ENCODE measurements at regions not wholly inside any gene's neighbourhood (a gene's known extent, or its start where the extent isn't known, plus 50 kb on each side); places are given as distances from the start of the nearest gene placed in this dataset.
A peak's percentile ranks its signal among the peaks of the same experiment; 100 is the strongest.

GRCh38 chr9:111250875-111251842 lies 78.9 kb downstream of the OR2K2 start:
- H3K27ac ChIP-seq (ENCODE audit: low read depth, low read length): peak overlapping the region; percentile 26
- no peaks in the 10 kb centered on the region for H3K9me3 ChIP-seq (ENCODE audit: control insufficient read depth, insufficient read depth, low read length)

GRCh38 chr9:111237447-111237846 lies 92.6 kb downstream of the OR2K2 start:
- Histone ChIP-seq H3K9ac (ENCODE audit: low read depth, low read length) (no peak overlapping the region), H3K9me3 (ENCODE audit: control insufficient read depth, insufficient read depth, low read length) (no peaks in the 10 kb centered on the region), H3K27ac (ENCODE audit: low read depth, low read length) (no peak overlapping the region), H3K4me3 (ENCODE audit: low read depth, low read length) (no peak overlapping the region), H3K27me3 (ENCODE audit: control insufficient read depth, insufficient read depth, low read length) (no peaks in the 10 kb centered on the region), H3K36me3 (ENCODE audit: control insufficient read depth, insufficient read depth, low read length) (no peaks in the 10 kb centered on the region), H3K4me1 (ENCODE audit: control insufficient read depth, insufficient read depth, low read length) (peaks cover 12% of the 10 kb centered on the region)

More at GRCh38 chr9:111250875-111251842, 78.9 kb downstream of the OR2K2 start:
- Histone ChIP-seq H3K27me3 (ENCODE audit: control insufficient read depth, insufficient read depth, low read length) (no peaks in the 10 kb centered on the region), H3K9ac (ENCODE audit: low read depth, low read length) (no peak overlapping the region), H3K4me3 (ENCODE audit: low read depth, low read length) (no peak overlapping the region), H3K36me3 (ENCODE audit: control insufficient read depth, insufficient read depth, low read length) (no peaks in the 10 kb centered on the region), H3K4me1 (ENCODE audit: control insufficient read depth, insufficient read depth, low read length) (peaks cover 14% of the 10 kb centered on the region)

- Histone ChIP-seq H3K4me3 (ENCODE audit: low read depth, low read length) (no peak overlapping the region), H3K36me3 (ENCODE audit: control insufficient read depth, insufficient read depth, low read length) (no peaks in the 10 kb centered on the region), H3K9ac (ENCODE audit: low read depth, low read length) (no peak overlapping the region), H3K27ac (ENCODE audit: low read depth, low read length) (no peak overlapping the region), H3K27me3 (ENCODE audit: control insufficient read depth, insufficient read depth, low read length) (no peaks in the 10 kb centered on the region), H3K9me3 (ENCODE audit: control insufficient read depth, insufficient read depth, low read length) (no peaks in the 10 kb centered on the region), H3K4me1 (ENCODE audit: control insufficient read depth, insufficient read depth, low read length) (peaks cover 18% of the 10 kb centered on the region)
Observed at GRCh38 chr9:111236332-111236731, 93.7 kb downstream of the OR2K2 start.

GRCh38 chr9:111233963-111234362 lies 96.1 kb downstream of the OR2K2 start:
- Histone ChIP-seq H3K27me3 (ENCODE audit: control insufficient read depth, insufficient read depth, low read length) (no peaks in the 10 kb centered on the region), H3K9ac (ENCODE audit: low read depth, low read length) (no peak overlapping the region), H3K27ac (ENCODE audit: low read depth, low read length) (peak overlapping the region; percentile 39), H3K4me1 (ENCODE audit: control insufficient read depth, insufficient read depth, low read length) (peaks cover 18% of the 10 kb centered on the region), H3K36me3 (ENCODE audit: control insufficient read depth, insufficient read depth, low read length) (no peaks in the 10 kb centered on the region), H3K9me3 (ENCODE audit: control insufficient read depth, insufficient read depth, low read length) (no peaks in the 10 kb centered on the region), H3K4me3 (ENCODE audit: low read depth, low read length) (no peak overlapping the region)

- Histone ChIP-seq H3K4me3 (ENCODE audit: low read depth, low read length) (no peak overlapping the region), H3K4me1 (ENCODE audit: control insufficient read depth, insufficient read depth, low read length) (peaks cover 18% of the 10 kb centered on the region), H3K27me3 (ENCODE audit: control insufficient read depth, insufficient read depth, low read length) (no peaks in the 10 kb centered on the region), H3K9me3 (ENCODE audit: control insufficient read depth, insufficient read depth, low read length) (no peaks in the 10 kb centered on the region), H3K9ac (ENCODE audit: low read depth, low read length) (no peak overlapping the region), H3K36me3 (ENCODE audit: control insufficient read depth, insufficient read depth, low read length) (no peaks in the 10 kb centered on the region), H3K27ac (ENCODE audit: low read depth, low read length) (peak overlapping the region; percentile 39)
Observed at GRCh38 chr9:111232997-111233790, 96.8 kb downstream of the OR2K2 start.

GRCh38 chr9:111231801-111232580 lies 98.0 kb downstream of the OR2K2 start:
- Histone ChIP-seq H3K27me3 (ENCODE audit: control insufficient read depth, insufficient read depth, low read length) (no peaks in the 10 kb centered on the region), H3K4me3 (ENCODE audit: low read depth, low read length) (no peak overlapping the region), H3K9ac (ENCODE audit: low read depth, low read length) (no peak overlapping the region), H3K27ac (ENCODE audit: low read depth, low read length) (peak overlapping the region; percentile 39), H3K4me1 (ENCODE audit: control insufficient read depth, insufficient read depth, low read length) (peaks cover 18% of the 10 kb centered on the region), H3K9me3 (ENCODE audit: control insufficient read depth, insufficient read depth, low read length) (no peaks in the 10 kb centered on the region), H3K36me3 (ENCODE audit: control insufficient read depth, insufficient read depth, low read length) (no peaks in the 10 kb centered on the region)

- Histone ChIP-seq H3K4me3 (ENCODE audit: low read depth, low read length) (no peak overlapping the region), H3K4me1 (ENCODE audit: control insufficient read depth, insufficient read depth, low read length) (no peaks in the 10 kb centered on the region), H3K27ac (ENCODE audit: low read depth, low read length) (no peak overlapping the region), H3K36me3 (ENCODE audit: control insufficient read depth, insufficient read depth, low read length) (no peaks in the 10 kb centered on the region), H3K9me3 (ENCODE audit: control insufficient read depth, insufficient read depth, low read length) (no peaks in the 10 kb centered on the region), H3K27me3 (ENCODE audit: control insufficient read depth, insufficient read depth, low read length) (no peaks in the 10 kb centered on the region), H3K9ac (ENCODE audit: low read depth, low read length) (no peak overlapping the region)
Observed at GRCh38 chr9:111222757-111223156, 107.3 kb downstream of the OR2K2 start.

GRCh38 chr9:111212874-111213273 lies 117.2 kb downstream of the OR2K2 start:
- peaks cover 15% of the 10 kb centered on the region; the same call in 1 of the 2 replicates for H3K9me3 ChIP-seq (ENCODE audit: control insufficient read depth, insufficient read depth, low read length)
- no peak overlapping the region for H3K4me3 ChIP-seq (ENCODE audit: low read depth, low read length)
- H3K27me3 ChIP-seq (ENCODE audit: control insufficient read depth, insufficient read depth, low read length): no peaks in the 10 kb centered on the region
- H3K4me1 ChIP-seq (ENCODE audit: control insufficient read depth, insufficient read depth, low read length): no peaks in the 10 kb centered on the region
- H3K27ac ChIP-seq (ENCODE audit: low read depth, low read length): no peak overlapping the region
- no peaks in the 10 kb centered on the region for H3K36me3 ChIP-seq (ENCODE audit: control insufficient read depth, insufficient read depth, low read length)
- no peak overlapping the region for H3K9ac ChIP-seq (ENCODE audit: low read depth, low read length)

GRCh38 chr9:111198936-111199335 lies 131.1 kb downstream of the OR2K2 start:
- Histone ChIP-seq H3K9me3 (ENCODE audit: control insufficient read depth, insufficient read depth, low read length) (peaks cover 5% of the 10 kb centered on the region; the same call in 1 of the 2 replicates), H3K4me3 (ENCODE audit: low read depth, low read length) (no peak overlapping the region), H3K27ac (ENCODE audit: low read depth, low read length) (no peak overlapping the region), H3K9ac (ENCODE audit: low read depth, low read length) (no peak overlapping the region), H3K4me1 (ENCODE audit: control insufficient read depth, insufficient read depth, low read length) (no peaks in the 10 kb centered on the region), H3K36me3 (ENCODE audit: control insufficient read depth, insufficient read depth, low read length) (no peaks in the 10 kb centered on the region), H3K27me3 (ENCODE audit: control insufficient read depth, insufficient read depth, low read length) (no peaks in the 10 kb centered on the region)

- Histone ChIP-seq H3K9ac (ENCODE audit: low read depth, low read length) (no peak overlapping the region), H3K9me3 (ENCODE audit: control insufficient read depth, insufficient read depth, low read length) (no peaks in the 10 kb centered on the region), H3K27me3 (ENCODE audit: control insufficient read depth, insufficient read depth, low read length) (no peaks in the 10 kb centered on the region), H3K4me3 (ENCODE audit: low read depth, low read length) (no peak overlapping the region), H3K4me1 (ENCODE audit: control insufficient read depth, insufficient read depth, low read length) (peaks cover 5% of the 10 kb centered on the region), H3K36me3 (ENCODE audit: control insufficient read depth, insufficient read depth, low read length) (no peaks in the 10 kb centered on the region), H3K27ac (ENCODE audit: low read depth, low read length) (no peak overlapping the region)
Observed at GRCh38 chr9:111197256-111197655, 132.8 kb downstream of the OR2K2 start.

All from HUES48 (cell line).